ENCODE measurements at regions not wholly inside any gene's neighbourhood (a gene's known extent, or its start where the extent isn't known, plus 50 kb on each side); places are given as distances from the start of the nearest gene placed in this dataset.

GRCh38 chr16:86368261-86368660 lies 142.1 kb upstream of the FOXF1 start:
- TF ChIP-seq CTCF (IDR thresholded peaks at IDR 0.05) (no peak), POLR2A (IDR thresholded peaks at IDR 0.05) (no peak)

Measured in testis (tissue), 2 donors.